ENCODE measurements at regions not wholly inside any gene's neighbourhood (a gene's known extent, or its start where the extent isn't known, plus 50 kb on each side); places are given as distances from the start of the nearest gene placed in this dataset.
"Not testable (repeated sequence)": the region's sequence is repeated elsewhere in the genome, so short reads cannot be mapped to it uniquely, and the experiment has no call there.

GRCh38 chr10:100658269-100658668 is 87.1 kb upstream of the PAX2 start:
- intact Hi-C loops (cut with DNase I), result no loop called here

GRCh38 chr10:100659361-100660098 is 85.9 kb upstream of the PAX2 start:
- ATAC-seq, result no peak
- intact Hi-C loops (cut with DNase I), result no loop called here
- DNase-seq (ENCODE audit: missing footprints), result no peak

More at GRCh38 chr10:100658269-100658668, 87.1 kb upstream of the PAX2 start:
- DNase-seq (ENCODE audit: missing footprints), result no peak
- no peak for ATAC-seq

- DNase-seq (ENCODE audit: missing footprints), result no peak
- intact Hi-C loops (cut with DNase I), result no loop called here
- no peak for ATAC-seq
Observed at GRCh38 chr10:100660365-100660764, 85.0 kb upstream of the PAX2 start.

- no peak for ATAC-seq
- DNase-seq (ENCODE audit: missing footprints), result no peak
- intact Hi-C loops (cut with DNase I), result no loop called here
Observed at GRCh38 chr10:100660945-100661344, 84.4 kb upstream of the PAX2 start.

GRCh38 chr10:100661520-100661919 is 83.9 kb upstream of the PAX2 start:
- DNase-seq (ENCODE audit: missing footprints) (no peak), ATAC-seq (no peak)
- intact Hi-C loops (cut with DNase I), result no loop called here

GRCh38 chr10:100662067-100662466 is 83.3 kb upstream of the PAX2 start:
- DNase-seq (ENCODE audit: missing footprints) (no peak), ATAC-seq (no peak)
- intact Hi-C loops (cut with DNase I), result no loop called here

- DNase-seq (ENCODE audit: missing footprints), result no peak
- intact Hi-C loops (cut with DNase I), result no loop called here
- no peak for ATAC-seq
Observed at GRCh38 chr10:100664316-100665149, 80.8 kb upstream of the PAX2 start.

- ATAC-seq; DNase-seq (ENCODE audit: missing footprints); intact Hi-C loops (cut with DNase I): not testable (repeated sequence)
Observed at GRCh38 chr10:100666634-100667033, 78.7 kb upstream of the PAX2 start.

- no peak for DNase-seq (ENCODE audit: missing footprints)
- no peak for ATAC-seq
- intact Hi-C loops (cut with DNase I), result loop anchor here (10.0 kb wide), 1 partner anchor 205 kb away; no protein-coding TSS in a partner anchor
Observed at GRCh38 chr10:100669616-100670015, 75.8 kb upstream of the PAX2 start.

- intact Hi-C loops (cut with DNase I), result loop anchor here (10.0 kb wide), 1 partner anchor 204 kb away; no protein-coding TSS in a partner anchor
- ATAC-seq, result no peak
Observed at GRCh38 chr10:100670368-100670767, 75.0 kb upstream of the PAX2 start.

GRCh38 chr10:100670828-100671479 is 74.4 kb upstream of the PAX2 start:
- intact Hi-C loops (cut with DNase I), result loop anchor here (10.0 kb wide), 1 partner anchor 204 kb away; no protein-coding TSS in a partner anchor
- DNase-seq (ENCODE audit: missing footprints), result no peak

More at GRCh38 chr10:100670368-100670767, 75.0 kb upstream of the PAX2 start:
- no peak for DNase-seq (ENCODE audit: missing footprints)

GRCh38 chr10:100672199-100672598 is 73.2 kb upstream of the PAX2 start:
- intact Hi-C loops (cut with DNase I), result loop anchor here (10.0 kb wide), 1 partner anchor 203 kb away; no protein-coding TSS in a partner anchor
- no peak for DNase-seq (ENCODE audit: missing footprints)
- no peak for ATAC-seq

More at GRCh38 chr10:100670828-100671479, 74.4 kb upstream of the PAX2 start:
- ATAC-seq, result no peak

GRCh38 chr10:100677290-100677945 is 68.0 kb upstream of the PAX2 start:
- intact Hi-C loops (cut with DNase I), result loop anchor here (10.0 kb wide), 1 partner anchor 197 kb away; no protein-coding TSS in a partner anchor
- no peak for DNase-seq (ENCODE audit: missing footprints)

GRCh38 chr10:100679327-100679726 is 66.1 kb upstream of the PAX2 start:
- no peak for ATAC-seq
- intact Hi-C loops (cut with DNase I), result loop anchor here (10.0 kb wide), 1 partner anchor 195 kb away; no protein-coding TSS in a partner anchor

More at GRCh38 chr10:100677290-100677945, 68.0 kb upstream of the PAX2 start:
- no peak for ATAC-seq

GRCh38 chr10:100683004-100683403 is 62.4 kb upstream of the PAX2 start:
- DNase-seq (ENCODE audit: missing footprints) (no peak), ATAC-seq (no peak)
- intact Hi-C loops (cut with DNase I), result no loop called here

More at GRCh38 chr10:100679327-100679726, 66.1 kb upstream of the PAX2 start:
- DNase-seq (ENCODE audit: missing footprints), result no peak

- intact Hi-C loops (cut with DNase I), result no loop called here
- no peak for ATAC-seq
- DNase-seq (ENCODE audit: missing footprints), result no peak
Observed at GRCh38 chr10:100683545-100684300, 61.7 kb upstream of the PAX2 start.

GRCh38 chr10:100684688-100685235 is 60.6 kb upstream of the PAX2 start:
- intact Hi-C loops (cut with DNase I), result no loop called here
- no peak for ATAC-seq

More at GRCh38 chr10:100684688-100685235, 60.6 kb upstream of the PAX2 start:
- no peak for DNase-seq (ENCODE audit: missing footprints)

All from Right ventricle myocardium inferior (tissue), 1 donor.